ENCODE measurements at regions not wholly inside any gene's neighbourhood (a gene's known extent, or its start where the extent isn't known, plus 50 kb on each side); places are given as distances from the start of the nearest gene placed in this dataset.
"Not testable (repeated sequence)": the region's sequence is repeated elsewhere in the genome, so short reads cannot be mapped to it uniquely, and the experiment has no call there.

GRCh38 chr13:76667551-76667950 lies 218.7 kb downstream of the KCTD12 start:
- DNase-seq (ENCODE audit: extremely low read depth, low read depth, low spot score): peak; percentile 67

GRCh38 chr13:76663592-76664335 lies 222.4 kb downstream of the KCTD12 start:
- no peak for DNase-seq (ENCODE audit: extremely low read depth, low read depth, low spot score)

GRCh38 chr13:76659074-76659473 lies 227.1 kb downstream of the KCTD12 start:
- not testable (repeated sequence) for DNase-seq (ENCODE audit: extremely low read depth, low read depth, low spot score)

- no peak for DNase-seq (ENCODE audit: extremely low read depth, low read depth, low spot score)
Observed at GRCh38 chr13:76656500-76656899, 229.7 kb downstream of the KCTD12 start.

- no peak for DNase-seq (ENCODE audit: extremely low read depth, low read depth, low spot score)
Observed at GRCh38 chr13:76656056-76656455, 230.1 kb downstream of the KCTD12 start.

GRCh38 chr13:76654263-76654662 lies 231.9 kb downstream of the KCTD12 start:
- no peak for DNase-seq (ENCODE audit: extremely low read depth, low read depth, low spot score)

- no peak for DNase-seq (ENCODE audit: extremely low read depth, low read depth, low spot score)
Observed at GRCh38 chr13:76651286-76651685, 234.9 kb downstream of the KCTD12 start.

- DNase-seq (ENCODE audit: extremely low read depth, low read depth, low spot score): no peak
Observed at GRCh38 chr13:76647550-76647949, 238.7 kb downstream of the KCTD12 start.

- no peak for DNase-seq (ENCODE audit: extremely low read depth, low read depth, low spot score)
Observed at GRCh38 chr13:76646946-76647345, 239.3 kb downstream of the KCTD12 start.

GRCh38 chr13:76645632-76646031 lies 240.6 kb downstream of the KCTD12 start:
- no peak for DNase-seq (ENCODE audit: extremely low read depth, low read depth, low spot score)

- no peak for DNase-seq (ENCODE audit: extremely low read depth, low read depth, low spot score)
Observed at GRCh38 chr13:76644906-76645305, 241.3 kb downstream of the KCTD12 start.

GRCh38 chr13:76643596-76643995 lies 242.6 kb downstream of the KCTD12 start:
- DNase-seq (ENCODE audit: extremely low read depth, low read depth, low spot score): no peak

- no peak for DNase-seq (ENCODE audit: extremely low read depth, low read depth, low spot score)
Observed at GRCh38 chr13:76641056-76641455, 245.1 kb downstream of the KCTD12 start.

- DNase-seq (ENCODE audit: extremely low read depth, low read depth, low spot score): no peak
Observed at GRCh38 chr13:76638882-76639281, 247.3 kb downstream of the KCTD12 start.

GRCh38 chr13:76638181-76638580 lies 248.0 kb downstream of the KCTD12 start:
- no peak for DNase-seq (ENCODE audit: extremely low read depth, low read depth, low spot score)

GRCh38 chr13:76637641-76638141 lies 248.5 kb downstream of the KCTD12 start:
- DNase-seq (ENCODE audit: extremely low read depth, low read depth, low spot score): peak; percentile 10

- DNase-seq (ENCODE audit: extremely low read depth, low read depth, low spot score): no peak
Observed at GRCh38 chr13:76636829-76637228, 249.4 kb downstream of the KCTD12 start.

- no peak for DNase-seq (ENCODE audit: extremely low read depth, low read depth, low spot score)
Observed at GRCh38 chr13:76635232-76636230, 250.7 kb downstream of the KCTD12 start.

- no peak for DNase-seq (ENCODE audit: extremely low read depth, low read depth, low spot score)
Observed at GRCh38 chr13:76634431-76635191, 251.6 kb downstream of the KCTD12 start.

- DNase-seq (ENCODE audit: extremely low read depth, low read depth, low spot score): no peak
Observed at GRCh38 chr13:76632401-76633044, 253.7 kb downstream of the KCTD12 start.

All from glomerular endothelial cell (primary cell).